ENCODE measurements at regions not wholly inside any gene's neighbourhood (a gene's known extent, or its start where the extent isn't known, plus 50 kb on each side); places are given as distances from the start of the nearest gene placed in this dataset.

DNA sequence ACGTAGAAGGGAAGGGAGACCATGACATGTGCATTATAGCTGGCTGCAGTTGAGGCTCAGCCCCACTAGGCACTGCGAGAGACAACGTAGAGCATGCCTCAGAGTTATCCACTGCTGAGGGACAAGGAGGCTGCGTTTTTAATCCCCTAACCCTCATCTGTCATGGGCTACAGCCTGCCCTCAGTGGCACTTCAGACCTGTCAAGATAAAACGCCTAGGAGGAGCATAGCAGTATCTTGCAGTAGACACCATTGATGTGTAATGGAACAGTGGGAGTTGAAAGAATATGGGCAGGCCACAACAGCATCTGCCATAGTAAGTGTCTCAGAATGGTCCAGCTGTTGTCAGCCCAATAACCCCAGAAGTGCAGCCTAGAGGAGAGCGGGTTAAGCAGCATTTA is 307.0 kb upstream of the PTBP2 start:
- no peak for TF ChIP-seq RXRA (IDR thresholded peaks at IDR 0.05)
- TF ChIP-seq CTCF (IDR thresholded peaks at IDR 0.05; ENCODE audit: low read depth, low read length, missing input control), result no peak
- no peak for TF ChIP-seq RAD21 (IDR thresholded peaks at IDR 0.05)
- TF ChIP-seq GABPA (IDR thresholded peaks at IDR 0.05 in 1 of 2, conservative IDR thresholded peaks at IDR 0.05 in 1 of 2), result no peak
- no peak for TF ChIP-seq EGR1 (IDR thresholded peaks at IDR 0.05; ENCODE audit: low read depth in 2 of 2)
- no peak for TF ChIP-seq HNF4A (conservative IDR thresholded peaks at IDR 0.05)
- WGBS, result 75% methylated on average over 6 of the region's 6 CpGs
- no peak for DNase-seq (ENCODE audit: low spot score)
- H3K9ac ChIP-seq (ENCODE audit: low read depth in 1 of 2, low read length in 2 of 2), result no peak overlapping the region
- no peaks in the 10 kb centered on the region for H3K27me3 ChIP-seq (ENCODE audit: control insufficient read depth in 4 of 4, insufficient read depth in 4 of 4, low read length in 3 of 4)
- H3K4me3 ChIP-seq (ENCODE audit: low read depth in 1 of 3, low read length in 3 of 3), result no peak overlapping the region
- H3K4me1 ChIP-seq (ENCODE audit: control insufficient read depth in 4 of 4, insufficient read depth in 4 of 4, low read length in 3 of 4), result peaks cover 0 to 3% (median 0%) of the 10 kb centered on the region in 4 donors
- no peaks in the 10 kb centered on the region for H3K36me3 ChIP-seq (ENCODE audit: control insufficient read depth in 4 of 4, insufficient read depth in 3 of 4, low read depth in 1 of 4, low read length in 3 of 4)
- H3K9me3 ChIP-seq (ENCODE audit: control insufficient read depth in 4 of 4, low read length in 3 of 4), result no peaks in the 10 kb centered on the region
- H3K27ac ChIP-seq (ENCODE audit: low read depth in 1 of 2, low read length in 2 of 2), result no peak overlapping the region

GRCh38 chr1:96416111-96416595 is 305.4 kb upstream of the PTBP2 start:
- 81% methylated on average over 5 of the region's 5 CpGs for WGBS
- no peak overlapping the region for H3K9ac ChIP-seq (ENCODE audit: low read depth in 1 of 2, low read length in 2 of 2)
- no peaks in the 10 kb centered on the region for H3K36me3 ChIP-seq (ENCODE audit: control insufficient read depth in 4 of 4, insufficient read depth in 3 of 4, low read depth in 1 of 4, low read length in 3 of 4)
- H3K27me3 ChIP-seq (ENCODE audit: control insufficient read depth in 4 of 4, insufficient read depth in 4 of 4, low read length in 3 of 4), result no peaks in the 10 kb centered on the region
- H3K4me3 ChIP-seq (ENCODE audit: low read depth in 1 of 3, low read length in 3 of 3), result no peak overlapping the region
- no peak overlapping the region for H3K27ac ChIP-seq (ENCODE audit: low read depth in 1 of 2, low read length in 2 of 2)
- no peaks in the 10 kb centered on the region for H3K9me3 ChIP-seq (ENCODE audit: control insufficient read depth in 4 of 4, low read length in 3 of 4)
- DNase-seq (ENCODE audit: low spot score), result no peak
- TF ChIP-seq SP1 (IDR thresholded peaks at IDR 0.05) (no peak), JUND (IDR thresholded peaks at IDR 0.05) (no peak), YY1 (IDR thresholded peaks at IDR 0.05) (no peak), NR2F2 (IDR thresholded peaks at IDR 0.05) (no peak), HNF4A (conservative IDR thresholded peaks at IDR 0.05) (no peak), RAD21 (IDR thresholded peaks at IDR 0.05) (no peak)
- H3K4me1 ChIP-seq (ENCODE audit: control insufficient read depth in 4 of 4, insufficient read depth in 4 of 4, low read length in 3 of 4), result peaks cover 0 to 3% (median 0%) of the 10 kb centered on the region in 4 donors

DNA sequence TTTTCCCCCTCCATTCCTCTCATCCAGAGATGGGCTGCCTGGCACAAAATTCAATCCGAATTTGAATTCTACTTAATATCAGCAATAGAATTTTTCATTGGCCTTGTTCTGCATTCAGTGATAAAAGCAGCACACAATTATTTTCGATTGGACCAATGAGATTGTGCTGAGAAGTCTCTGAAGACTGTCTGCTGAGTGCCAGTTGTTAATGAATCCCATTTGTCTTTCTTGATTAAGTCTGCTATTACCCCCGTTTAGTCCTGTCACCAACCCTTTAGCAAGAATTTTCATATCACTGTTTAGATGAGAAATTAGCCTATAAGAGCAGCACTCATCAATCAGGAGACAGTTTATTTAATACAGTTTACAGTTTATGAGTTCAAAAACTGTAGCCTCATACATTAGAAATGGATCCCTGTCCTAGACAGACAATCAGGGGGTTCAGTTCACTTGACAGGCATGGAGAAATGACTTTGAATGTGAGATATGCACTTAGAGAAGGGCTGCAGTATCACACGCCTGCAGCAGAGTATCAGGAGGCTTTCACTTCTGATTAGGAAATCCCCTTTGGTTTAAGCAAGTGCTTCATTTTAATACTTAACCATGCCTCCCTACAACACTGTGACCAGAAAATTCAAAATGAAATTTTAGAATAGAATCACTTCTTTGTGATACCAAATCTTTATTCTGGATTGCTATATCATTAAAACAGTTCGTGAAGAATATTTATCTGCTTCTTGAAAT is 304.7 kb upstream of the PTBP2 start:
- no peak overlapping the region for H3K27ac ChIP-seq (ENCODE audit: low read depth in 1 of 2, low read length in 2 of 2)
- H3K27me3 ChIP-seq (ENCODE audit: control insufficient read depth in 4 of 4, insufficient read depth in 4 of 4, low read length in 3 of 4), result no peaks in the 10 kb centered on the region
- WGBS, result 58% methylated on average over 5 of the region's 5 CpGs
- TF ChIP-seq NR2F2 (IDR thresholded peaks at IDR 0.05) (no peak), REST (IDR thresholded peaks at IDR 0.05) (no peak), YY1 (IDR thresholded peaks at IDR 0.05) (no peak), TAF1 (conservative IDR thresholded peaks at IDR 0.05) (no peak), HNF4A (conservative IDR thresholded peaks at IDR 0.05) (no peak), HNF4G (IDR thresholded peaks at IDR 0.05) (no peak)
- H3K36me3 ChIP-seq (ENCODE audit: control insufficient read depth in 4 of 4, insufficient read depth in 3 of 4, low read depth in 1 of 4, low read length in 3 of 4), result no peaks in the 10 kb centered on the region
- H3K4me1 ChIP-seq (ENCODE audit: control insufficient read depth in 4 of 4, insufficient read depth in 4 of 4, low read length in 3 of 4), result peaks cover 0 to 3% (median 0%) of the 10 kb centered on the region in 4 donors
- no peak for DNase-seq (ENCODE audit: low spot score)
- H3K4me3 ChIP-seq (ENCODE audit: low read depth in 1 of 3, low read length in 3 of 3), result no peak overlapping the region
- H3K9me3 ChIP-seq (ENCODE audit: control insufficient read depth in 4 of 4, low read length in 3 of 4), result no peaks in the 10 kb centered on the region
- H3K9ac ChIP-seq (ENCODE audit: low read depth in 1 of 2, low read length in 2 of 2), result no peak overlapping the region

All from liver (tissue), 8 donors.